GM12878 (cell line): ENCODE measurements at regions not wholly inside any gene's neighbourhood (a gene's known extent, or its start where the extent isn't known, plus 50 kb on each side); places are given as distances from the start of the nearest gene placed in this dataset.

Source experiments
- ATAC-seq: fragments of 200-7000 bp; cut with Tn5 transposase; 3 replicates; pipeline ENCODE4 v1.9.1; 2020; ENCODE audit warnings: mild to moderate bottlenecking, moderate library complexity
- BruUV-seq: library from RNA; stranded (reverse); fragments of 400-500 nt; replicated peaks from 2 replicates; lab custom pipeline; 2021; lab: Mats Ljungman, UMichigan
- CTCF ChIA-PET: fragments of 300-600 bp; sonication (Branson Sonifier 250); formaldehyde crosslinking; extraction: SDS; loops from one replicate; lab custom pipeline; 2021; ENCODE audit warnings: inconsistent platforms; lab: Yijun Ruan, JAX
- POLR2A ChIA-PET: fragments of 350-600 bp; formaldehyde crosslinking; extraction: SDS; loops from one replicate; lab custom pipeline; 2021; ENCODE audit warnings: inconsistent platforms; lab: Charles Lee
- RAD21 ChIA-PET: fragments of 300-600 bp; sonication (Branson Sonifier 250); formaldehyde crosslinking; loops from one replicate; lab custom pipeline; 2023; ENCODE audit warnings: antibody characterized with exemption; ENCODE audit not compliant: unreplicated experiment; lab: Charles Lee
- SMC1A ChIA-PET: fragments of 300-600 bp; sonication (Branson Sonifier 250); formaldehyde crosslinking; loops from one replicate; lab custom pipeline; 2023; ENCODE audit not compliant: unreplicated experiment, uncharacterized antibody; lab: Charles Lee
- DNase-seq: peaks from one replicate; pipeline ENCODE4 v3.0.0-alpha.2; 2011; ENCODE audit warnings: low read depth, low spot score
- FAIRE-seq: peaks from 3 replicates; lab custom pipeline; 2011; peaks lifted over from hg19 to GRCh38; lab: Jason Lieb, UNC
- H2AFZ ChIP-seq: 2 replicates; pipeline ENCODE4 v1.6.0; 2011; ENCODE audit warnings: low read depth, low read length, control low read depth; ENCODE audit not compliant: control insufficient read depth
- H3K27ac ChIP-seq: 2 replicates; pipeline ENCODE4 v1.5.1; 2011; ENCODE audit warnings: control low read depth; ENCODE audit not compliant: control insufficient read depth, insufficient read depth
- H3K27me3 ChIP-seq, 2 experiments: replicated peaks in 1 of 2; 2 replicates each; pipeline versions ENCODE4 v1.6.0 to v1.6.1; 2011; ENCODE audit warnings: low read length in 1 of 2; ENCODE audit not compliant: control insufficient read depth in 2 of 2, insufficient read depth in 2 of 2
- H3K36me3 ChIP-seq, 2 experiments: 2 replicates each; pipeline ENCODE4 v1.5.1; 2011; ENCODE audit warnings: low read length in 1 of 2; ENCODE audit not compliant: control insufficient read depth in 2 of 2, insufficient read depth in 2 of 2
- H3K4me1 ChIP-seq: 2 replicates; pipeline ENCODE4 v1.6.1; 2011; ENCODE audit warnings: mild to moderate bottlenecking, low read length, moderate library complexity, mixed read lengths; ENCODE audit not compliant: control insufficient read depth, insufficient read depth
- H3K4me2 ChIP-seq: 2 replicates; pipeline ENCODE4 v1.6.0; 2011; ENCODE audit warnings: control low read depth; ENCODE audit not compliant: control insufficient read depth, insufficient read depth
- H3K4me3 ChIP-seq: fragments of 200-600 bp; sonication (generic); 2 replicates; pipeline ENCODE4 v1.5.1; 2016
- H3K79me2 ChIP-seq: 2 replicates; pipeline ENCODE4 v1.6.0; 2011; ENCODE audit warnings: low read length; ENCODE audit not compliant: control insufficient read depth, insufficient read depth
- H3K9ac ChIP-seq: 2 replicates; pipeline ENCODE4 v1.8.0; 2011; ENCODE audit warnings: low read length, control low read depth, mixed read lengths; ENCODE audit not compliant: control insufficient read depth, insufficient read depth
- H3K9me3 ChIP-seq: replicated peaks from 3 replicates; pipeline ENCODE4 v1.5.1; 2011; ENCODE audit warnings: mild to moderate bottlenecking, low read length; ENCODE audit not compliant: control insufficient read depth, insufficient read depth
- H4K20me1 ChIP-seq: 2 replicates; pipeline ENCODE4 v1.6.0; 2011; ENCODE audit not compliant: control insufficient read depth, insufficient read depth
- BCL11A ChIP-seq: IDR thresholded peaks from 2 replicates; pipeline ENCODE4 v1.6.1; 2011; ENCODE audit warnings: low read depth, low read length
- FOXK2 ChIP-seq: fragments of 450-650 bp; IDR thresholded peaks from 2 replicates; pipeline ENCODE4 v1.6.1; 2017; ENCODE audit warnings: mild to moderate bottlenecking, moderate library complexity
- HDAC2 ChIP-seq: fragments of 200-600 bp; sonication (generic); IDR thresholded peaks from 2 replicates; pipeline ENCODE4 v1.6.1; 2017
- MXI1 ChIP-seq: fragments of 150-350 bp; IDR thresholded peaks from 2 replicates; pipeline ENCODE4 v1.6.1; 2011; ENCODE audit warnings: low read depth, mild to moderate bottlenecking, inconsistent platforms, low read length, improper control_type of control experiment
- NFXL1 ChIP-seq: fragments of 450-650 bp; IDR thresholded peaks from 2 replicates; pipeline ENCODE4 v1.6.1; 2017; ENCODE audit warnings: antibody characterized with exemption, mild to moderate bottlenecking, borderline replicate concordance
- POLR2AphosphoS2 ChIP-seq: IDR thresholded peaks from 2 replicates; pipeline ENCODE4 v1.6.1; 2011; ENCODE audit warnings: low read depth, mild to moderate bottlenecking, low read length, improper control_type of control experiment, moderate library complexity
- RELA ChIP-seq: fragments of 450-650 bp; IDR thresholded peaks from 2 replicates; pipeline ENCODE4 v1.8.0; 2014; ENCODE audit warnings: borderline replicate concordance; ENCODE audit not compliant: partially characterized antibody
- ZNF217 ChIP-seq: fragments of 450-650 bp; IDR thresholded peaks from 2 replicates; pipeline ENCODE4 v1.6.1; 2017; ENCODE audit warnings: antibody characterized with exemption, mild to moderate bottlenecking
- WGBS: methylation state at CpG from one replicate; pipeline ENCODE4 v1.1.6; 2016; ENCODE audit warnings: low lambda C conversion rate; ENCODE audit not compliant: insufficient replicate concordance, insufficient coverage; ENCODE audit errors: missing lambda C conversion rate; 5-methylcytosine and 5-hydroxymethylcytosine counted together
- in situ Hi-C: fragments of 300-500 bp; cut with MboI; formaldehyde crosslinking; loops from 9 replicates; pipeline ENCODE4 v1.14.3; 2018; ENCODE audit warnings: mixed read lengths
- intact Hi-C: fragments of 100-400 bp; cut with micrococcal nuclease; formaldehyde crosslinking; loops from one replicate; pipeline ENCODE4 v1.14.2; 2022; ENCODE audit not compliant: unreplicated experiment
- TF ChIP-seq, protein P1 (sequence below): fragments of 450-650 bp; IDR thresholded peaks from 2 replicates; pipeline ENCODE4 v1.6.1; 2017; ENCODE audit warnings: mild to moderate bottlenecking, moderate library complexity
- TF ChIP-seq, protein P2 (sequence below): IDR thresholded peaks from 2 replicates; pipeline ENCODE4 v1.6.1; 2012; ENCODE audit warnings: improper control_type of control experiment, low read depth, low read length; ENCODE audit not compliant: insufficient replicate concordance

- ATAC-seq: no peak
- H3K9ac ChIP-seq: no peak overlapping the region
- CTCF ChIA-PET: interaction anchor here (1.3 kb wide), 1 partner anchor 22 kb away, joined by 5 read pairs; no protein-coding TSS in a partner anchor
- no peak for FAIRE-seq
- TF ChIP-seq POLR2AphosphoS2 (no peak), RELA (no peak), HDAC2 (no peak), MXI1 (no peak), NFXL1 (no peak), ZNF217 (no peak), BCL11A (no peak), FOXK2 (no peak)
- TF ChIP-seq, protein P1, sequence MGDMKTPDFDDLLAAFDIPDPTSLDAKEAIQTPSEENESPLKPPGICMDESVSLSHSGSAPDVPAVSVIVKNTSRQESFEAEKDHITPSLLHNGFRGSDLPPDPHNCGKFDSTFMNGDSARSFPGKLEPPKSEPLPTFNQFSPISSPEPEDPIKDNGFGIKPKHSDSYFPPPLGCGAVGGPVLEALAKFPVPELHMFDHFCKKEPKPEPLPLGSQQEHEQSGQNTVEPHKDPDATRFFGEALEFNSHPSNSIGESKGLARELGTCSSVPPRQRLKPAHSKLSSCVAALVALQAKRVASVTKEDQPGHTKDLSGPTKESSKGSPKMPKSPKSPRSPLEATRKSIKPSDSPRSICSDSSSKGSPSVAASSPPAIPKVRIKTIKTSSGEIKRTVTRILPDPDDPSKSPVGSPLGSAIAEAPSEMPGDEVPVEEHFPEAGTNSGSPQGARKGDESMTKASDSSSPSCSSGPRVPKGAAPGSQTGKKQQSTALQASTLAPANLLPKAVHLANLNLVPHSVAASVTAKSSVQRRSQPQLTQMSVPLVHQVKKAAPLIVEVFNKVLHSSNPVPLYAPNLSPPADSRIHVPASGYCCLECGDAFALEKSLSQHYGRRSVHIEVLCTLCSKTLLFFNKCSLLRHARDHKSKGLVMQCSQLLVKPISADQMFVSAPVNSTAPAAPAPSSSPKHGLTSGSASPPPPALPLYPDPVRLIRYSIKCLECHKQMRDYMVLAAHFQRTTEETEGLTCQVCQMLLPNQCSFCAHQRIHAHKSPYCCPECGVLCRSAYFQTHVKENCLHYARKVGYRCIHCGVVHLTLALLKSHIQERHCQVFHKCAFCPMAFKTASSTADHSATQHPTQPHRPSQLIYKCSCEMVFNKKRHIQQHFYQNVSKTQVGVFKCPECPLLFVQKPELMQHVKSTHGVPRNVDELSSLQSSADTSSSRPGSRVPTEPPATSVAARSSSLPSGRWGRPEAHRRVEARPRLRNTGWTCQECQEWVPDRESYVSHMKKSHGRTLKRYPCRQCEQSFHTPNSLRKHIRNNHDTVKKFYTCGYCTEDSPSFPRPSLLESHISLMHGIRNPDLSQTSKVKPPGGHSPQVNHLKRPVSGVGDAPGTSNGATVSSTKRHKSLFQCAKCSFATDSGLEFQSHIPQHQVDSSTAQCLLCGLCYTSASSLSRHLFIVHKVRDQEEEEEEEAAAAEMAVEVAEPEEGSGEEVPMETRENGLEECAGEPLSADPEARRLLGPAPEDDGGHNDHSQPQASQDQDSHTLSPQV: no peak
- TF ChIP-seq, protein P2, sequence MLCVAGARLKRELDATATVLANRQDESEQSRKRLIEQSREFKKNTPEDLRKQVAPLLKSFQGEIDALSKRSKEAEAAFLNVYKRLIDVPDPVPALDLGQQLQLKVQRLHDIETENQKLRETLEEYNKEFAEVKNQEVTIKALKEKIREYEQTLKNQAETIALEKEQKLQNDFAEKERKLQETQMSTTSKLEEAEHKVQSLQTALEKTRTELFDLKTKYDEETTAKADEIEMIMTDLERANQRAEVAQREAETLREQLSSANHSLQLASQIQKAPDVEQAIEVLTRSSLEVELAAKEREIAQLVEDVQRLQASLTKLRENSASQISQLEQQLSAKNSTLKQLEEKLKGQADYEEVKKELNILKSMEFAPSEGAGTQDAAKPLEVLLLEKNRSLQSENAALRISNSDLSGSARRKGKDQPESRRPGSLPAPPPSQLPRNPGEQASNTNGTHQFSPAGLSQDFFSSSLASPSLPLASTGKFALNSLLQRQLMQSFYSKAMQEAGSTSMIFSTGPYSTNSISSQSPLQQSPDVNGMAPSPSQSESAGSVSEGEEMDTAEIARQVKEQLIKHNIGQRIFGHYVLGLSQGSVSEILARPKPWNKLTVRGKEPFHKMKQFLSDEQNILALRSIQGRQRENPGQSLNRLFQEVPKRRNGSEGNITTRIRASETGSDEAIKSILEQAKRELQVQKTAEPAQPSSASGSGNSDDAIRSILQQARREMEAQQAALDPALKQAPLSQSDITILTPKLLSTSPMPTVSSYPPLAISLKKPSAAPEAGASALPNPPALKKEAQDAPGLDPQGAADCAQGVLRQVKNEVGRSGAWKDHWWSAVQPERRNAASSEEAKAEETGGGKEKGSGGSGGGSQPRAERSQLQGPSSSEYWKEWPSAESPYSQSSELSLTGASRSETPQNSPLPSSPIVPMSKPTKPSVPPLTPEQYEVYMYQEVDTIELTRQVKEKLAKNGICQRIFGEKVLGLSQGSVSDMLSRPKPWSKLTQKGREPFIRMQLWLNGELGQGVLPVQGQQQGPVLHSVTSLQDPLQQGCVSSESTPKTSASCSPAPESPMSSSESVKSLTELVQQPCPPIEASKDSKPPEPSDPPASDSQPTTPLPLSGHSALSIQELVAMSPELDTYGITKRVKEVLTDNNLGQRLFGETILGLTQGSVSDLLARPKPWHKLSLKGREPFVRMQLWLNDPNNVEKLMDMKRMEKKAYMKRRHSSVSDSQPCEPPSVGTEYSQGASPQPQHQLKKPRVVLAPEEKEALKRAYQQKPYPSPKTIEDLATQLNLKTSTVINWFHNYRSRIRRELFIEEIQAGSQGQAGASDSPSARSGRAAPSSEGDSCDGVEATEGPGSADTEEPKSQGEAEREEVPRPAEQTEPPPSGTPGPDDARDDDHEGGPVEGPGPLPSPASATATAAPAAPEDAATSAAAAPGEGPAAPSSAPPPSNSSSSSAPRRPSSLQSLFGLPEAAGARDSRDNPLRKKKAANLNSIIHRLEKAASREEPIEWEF: no peak
- TF ChIP-seq, all 136 proteins: peak for 0
- no peak for DNase-seq
- intact Hi-C loops: no loop called here
- Histone ChIP-seq H2AFZ (no peak overlapping the region), H3K27ac (no peak overlapping the region), H3K9me3 (no peaks in the 10 kb centered on the region), H3K79me2 (no peaks in the 10 kb centered on the region), H3K27me3 (no peaks in the 10 kb centered on the region; a peak in 2 of 4 replicates), H4K20me1 (no peaks in the 10 kb centered on the region), H3K36me3 (no peaks in the 10 kb centered on the region), H3K4me3 (no peak overlapping the region), H3K4me2 (no peak overlapping the region), H3K4me1 (no peaks in the 10 kb centered on the region)
- SMC1A ChIA-PET: no interaction called here
- RAD21 ChIA-PET: interaction anchor here (1.2 to 1.7 kb wide), 2 partner anchors 55 to 57 kb away, joined by 3 to 7 read pairs; no protein-coding TSS in a partner anchor
- 9% methylated on average over 8 of the region's 8 CpGs for WGBS
- in situ Hi-C loops: no loop called here
- POLR2A ChIA-PET: no interaction called here
- no TSS peak for BruUV-seq
Observed at GRCh38 chr4:147039976-147040575, 94.4 kb upstream of the TTC29 start.
